ENCODE measurements at regions not wholly inside any gene's neighbourhood (a gene's known extent, or its start where the extent isn't known, plus 50 kb on each side); places are given as distances from the start of the nearest gene placed in this dataset.

DNA sequence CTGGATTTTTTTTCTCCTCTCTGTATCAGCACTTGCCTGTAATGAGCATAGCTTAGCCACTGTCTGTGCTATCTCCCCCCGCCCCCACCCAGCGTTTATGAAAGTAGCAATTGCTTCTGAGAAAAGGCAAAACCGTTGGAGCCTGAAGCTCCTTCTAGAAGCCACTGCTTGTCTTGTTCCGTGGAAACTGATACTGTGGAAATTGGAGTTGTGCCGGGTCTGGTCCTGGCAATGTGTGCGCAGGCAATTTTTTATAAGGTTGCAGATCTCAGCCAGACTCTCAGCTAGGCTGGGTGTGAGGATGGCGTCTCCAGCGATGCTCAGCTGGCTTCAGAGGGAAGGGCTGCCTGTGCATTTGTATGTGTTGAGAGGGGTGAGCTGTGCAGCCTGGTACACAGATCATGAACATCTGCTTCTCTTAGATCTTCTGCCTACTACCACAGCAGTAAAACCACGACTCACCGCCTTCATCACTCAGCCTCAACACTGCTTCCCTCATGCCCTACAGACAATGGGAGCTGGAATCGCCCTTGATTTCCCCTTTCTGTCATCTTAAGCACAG is 72.4 kb upstream of the GTSF1L start:
- DNase-seq: peak; percentile 24

DNA sequence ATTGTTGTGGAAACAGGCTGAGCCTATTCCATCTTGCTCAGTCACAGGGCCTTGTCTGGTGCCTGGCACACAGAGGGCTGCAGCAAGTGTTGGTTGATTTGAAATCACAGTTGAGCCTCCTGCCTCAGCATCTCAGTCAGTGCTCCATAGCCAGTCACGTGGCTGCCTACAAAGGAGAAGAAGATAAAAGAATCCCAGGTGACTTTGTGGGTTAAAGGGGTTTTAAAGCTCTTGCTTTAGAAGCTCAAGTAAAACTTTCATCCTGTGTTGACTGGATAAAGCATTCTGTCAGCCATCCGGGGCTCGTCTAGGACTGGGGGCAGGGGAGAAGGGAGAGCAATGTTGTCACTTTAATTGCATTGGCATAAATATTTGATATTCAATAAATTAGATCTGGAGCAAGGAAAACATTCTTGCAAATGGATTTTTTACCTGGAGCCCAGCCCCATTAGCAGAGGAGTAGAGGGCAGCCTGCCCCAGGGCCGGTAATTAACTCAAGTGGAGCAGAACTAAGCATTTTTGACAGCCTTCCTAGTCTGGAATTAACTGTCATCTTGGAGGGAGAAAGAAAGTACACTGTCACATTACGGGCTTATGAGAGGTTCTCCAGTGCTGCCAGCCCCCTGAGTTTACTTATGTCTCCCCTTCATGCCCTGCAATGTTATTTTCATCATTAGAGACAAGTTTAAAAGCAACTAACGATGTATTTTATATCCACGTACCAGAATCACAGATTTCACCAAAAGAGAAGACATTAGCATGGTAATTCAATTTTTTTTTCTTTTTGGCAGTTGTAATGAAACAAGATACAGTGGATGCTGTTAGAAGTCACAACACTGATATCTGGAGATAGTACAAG is 71.7 kb upstream of the GTSF1L start:
- no peak for DNase-seq

DNA sequence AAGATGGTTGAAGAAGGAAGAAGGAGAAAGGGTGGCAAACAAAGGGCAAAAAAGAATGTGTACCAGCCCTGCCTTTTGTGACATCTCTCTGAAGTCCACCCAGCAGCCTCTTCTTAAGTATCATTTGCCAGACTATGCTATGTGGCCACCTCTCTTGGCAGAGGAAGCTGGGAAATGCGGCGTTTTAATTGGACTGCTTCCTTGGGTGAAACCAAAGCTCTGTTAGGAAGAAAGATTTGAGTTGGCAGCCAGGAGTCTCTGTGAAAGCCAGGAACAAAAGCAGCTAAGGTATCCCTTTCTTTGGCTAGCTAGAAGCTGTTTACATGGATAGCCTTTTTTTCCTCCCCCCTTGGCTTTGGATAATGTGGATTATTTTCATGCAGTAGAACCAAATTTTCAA is 67.5 kb upstream of the GTSF1L start:
- no peak for DNase-seq

DNA sequence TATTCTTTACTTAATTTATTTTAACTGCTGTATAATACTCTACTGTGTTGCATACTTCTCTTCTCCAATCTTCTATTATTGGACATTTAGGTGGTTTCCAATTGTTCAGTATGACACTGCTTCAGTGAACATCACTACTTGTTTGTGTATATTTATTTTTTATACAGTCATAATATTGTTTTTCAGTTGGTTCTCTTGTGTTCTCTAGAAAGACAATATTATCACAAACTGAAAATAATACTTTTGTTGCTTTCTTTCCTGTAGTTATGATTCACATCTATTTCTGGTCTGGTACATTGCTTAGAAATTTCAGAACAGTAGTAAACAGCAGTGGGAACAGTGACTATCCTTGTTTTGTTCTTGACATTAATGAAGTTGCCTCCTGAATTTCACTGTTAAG is 62.8 kb upstream of the GTSF1L start:
- no peak for DNase-seq

DNA sequence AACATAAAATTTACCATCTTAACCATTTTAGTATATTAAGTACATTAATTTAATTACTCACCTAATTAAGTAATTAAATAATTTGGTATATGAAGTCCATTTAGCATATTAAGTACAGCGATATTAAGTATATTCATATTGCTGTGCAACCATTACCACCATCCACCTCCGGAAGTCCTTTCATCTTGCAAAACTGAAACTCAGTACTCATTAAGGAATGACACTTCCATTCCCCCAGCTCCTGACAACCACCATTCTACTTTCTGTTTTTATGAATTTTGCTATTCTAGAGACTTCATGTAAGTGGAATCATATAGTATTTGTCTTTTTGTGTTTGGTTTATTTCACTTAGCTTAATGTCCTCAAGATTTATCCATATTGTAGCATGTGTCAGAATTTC is 61.1 kb upstream of the GTSF1L start:
- no peak for DNase-seq

DNA sequence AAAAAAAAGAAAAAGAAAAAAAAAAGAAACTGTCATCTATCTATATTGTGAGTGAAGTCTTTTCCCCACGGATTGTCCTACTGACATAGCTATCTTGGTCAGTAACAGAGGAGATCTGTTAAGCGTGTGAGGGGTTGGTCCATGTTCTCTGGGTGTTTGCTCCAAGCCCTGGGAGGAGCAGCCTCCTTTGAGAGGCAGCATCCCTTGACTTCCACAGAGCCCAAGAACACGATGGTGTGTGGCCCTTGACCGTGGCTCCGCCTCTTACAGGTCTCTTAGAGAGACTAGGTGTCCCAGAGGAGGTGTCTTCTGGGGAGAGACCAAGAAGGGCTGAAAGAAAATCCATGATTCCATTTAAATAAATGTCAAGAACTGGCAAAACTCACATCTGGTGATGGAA is 60.1 kb upstream of the GTSF1L start:
- DNase-seq: no peak

DNA sequence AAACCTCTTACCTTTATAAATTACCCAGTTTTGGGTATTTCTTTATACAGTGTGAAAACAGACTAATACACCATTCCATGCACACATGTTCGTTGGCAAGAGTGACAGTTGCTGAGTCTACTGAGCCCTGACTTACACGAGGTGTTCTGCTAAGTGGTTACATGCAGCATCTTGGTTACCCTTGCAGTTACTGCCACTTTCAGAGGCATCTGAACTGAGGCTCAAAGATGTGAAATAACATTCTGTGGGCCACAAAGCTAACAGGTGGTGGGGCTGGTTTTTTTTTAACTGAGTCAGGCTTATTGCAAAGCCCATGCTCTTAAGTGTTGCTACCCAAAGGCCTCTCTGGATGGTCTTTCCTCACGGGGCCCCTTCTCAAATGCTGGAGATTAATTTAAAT is 54.4 kb upstream of the GTSF1L start:
- no peak for DNase-seq

DNA sequence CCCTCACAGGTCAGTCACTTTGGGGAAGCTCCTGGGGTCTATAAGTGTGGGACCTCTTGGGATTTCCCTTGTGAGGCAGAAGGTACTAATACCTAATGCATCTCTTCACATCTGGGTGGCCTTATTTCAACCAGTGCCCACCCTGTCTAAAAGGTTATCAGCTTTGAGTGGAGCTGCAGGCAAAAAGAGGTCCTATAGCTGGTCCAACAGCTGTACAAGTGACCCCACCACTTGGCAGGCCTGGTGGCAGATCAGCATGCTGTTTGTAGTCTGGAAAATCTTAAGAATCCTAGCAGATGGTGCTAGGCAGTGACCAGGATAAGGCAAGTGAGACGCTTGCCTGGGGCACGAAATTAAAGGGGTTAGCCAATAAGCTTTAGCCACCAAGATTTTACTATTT is 51.6 kb upstream of the GTSF1L start:
- DNase-seq: no peak

DNA sequence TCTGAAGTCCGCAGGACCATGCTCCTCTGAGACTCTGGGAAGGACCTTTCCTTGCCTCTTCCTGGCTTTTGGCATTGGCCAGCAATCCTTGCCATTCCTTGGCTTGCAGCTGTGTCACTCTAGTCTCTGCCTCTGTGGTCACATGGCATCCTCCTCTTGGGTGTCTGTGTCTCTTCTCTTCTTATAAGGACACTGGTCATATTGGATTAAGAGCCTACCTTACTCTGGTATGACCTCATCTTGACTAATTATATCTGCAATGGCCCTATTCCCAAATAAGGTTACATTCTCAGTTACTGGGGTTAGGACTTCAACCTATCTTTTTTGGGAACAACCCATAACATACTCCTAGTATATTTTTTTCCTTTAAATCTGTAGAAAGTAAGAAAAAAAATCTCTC is 49.9 kb upstream of the GTSF1L start:
- DNase-seq: no peak
